ENCODE measurements at regions not wholly inside any gene's neighbourhood (a gene's known extent, or its start where the extent isn't known, plus 50 kb on each side); places are given as distances from the start of the nearest gene placed in this dataset.

GRCh38 chr10:3623746-3624145 is 161.3 kb downstream of the KLF6 start:
- peak; percentile 92 for DNase-seq (ENCODE audit: low read depth)
- peak overlapping the region; percentile 16 for H3K4me3 ChIP-seq (ENCODE audit: low read depth, low read length)
- TF ChIP-seq CTCF (IDR thresholded peaks at IDR 0.05; ENCODE audit: insufficient read depth, low read depth, low read length): no peak

GRCh38 chr10:3622845-3623621 is 162.0 kb downstream of the KLF6 start:
- TF ChIP-seq CTCF (IDR thresholded peaks at IDR 0.05; ENCODE audit: insufficient read depth, low read depth, low read length): no peak
- peak; percentile 71 for DNase-seq (ENCODE audit: low read depth)

GRCh38 chr10:3622427-3622826 is 162.6 kb downstream of the KLF6 start:
- no peak for DNase-seq (ENCODE audit: low read depth)
- TF ChIP-seq CTCF (IDR thresholded peaks at IDR 0.05; ENCODE audit: insufficient read depth, low read depth, low read length): peak; percentile 12
- H3K4me3 ChIP-seq (ENCODE audit: low read depth, low read length): no peak overlapping the region

More at GRCh38 chr10:3622845-3623621, 162.0 kb downstream of the KLF6 start:
- no peak overlapping the region for H3K4me3 ChIP-seq (ENCODE audit: low read depth, low read length)

GRCh38 chr10:3620818-3621217 is 164.2 kb downstream of the KLF6 start:
- no peak for DNase-seq (ENCODE audit: low read depth)
- H3K4me3 ChIP-seq (ENCODE audit: low read depth, low read length): no peak overlapping the region

GRCh38 chr10:3619241-3619640 is 165.8 kb downstream of the KLF6 start:
- no peak for DNase-seq (ENCODE audit: low read depth)
- H3K4me3 ChIP-seq (ENCODE audit: low read depth, low read length): no peak overlapping the region
- no peak for TF ChIP-seq CTCF (IDR thresholded peaks at IDR 0.05; ENCODE audit: insufficient read depth, low read depth, low read length)

More at GRCh38 chr10:3620818-3621217, 164.2 kb downstream of the KLF6 start:
- TF ChIP-seq CTCF (IDR thresholded peaks at IDR 0.05; ENCODE audit: insufficient read depth, low read depth, low read length): no peak

GRCh38 chr10:3616880-3617279 is 168.1 kb downstream of the KLF6 start:
- DNase-seq (ENCODE audit: low read depth): no peak
- no peak overlapping the region for H3K4me3 ChIP-seq (ENCODE audit: low read depth, low read length)
- TF ChIP-seq CTCF (IDR thresholded peaks at IDR 0.05; ENCODE audit: insufficient read depth, low read depth, low read length): no peak

- TF ChIP-seq CTCF (IDR thresholded peaks at IDR 0.05; ENCODE audit: insufficient read depth, low read depth, low read length): no peak
- no peak for DNase-seq (ENCODE audit: low read depth)
- no peak overlapping the region for H3K4me3 ChIP-seq (ENCODE audit: low read depth, low read length)
Measured at GRCh38 chr10:3613318-3613717, 171.7 kb downstream of the KLF6 start.

Data from fibroblast of villous mesenchyme (primary cell).